Uterus (tissue), 3 donors: ENCODE measurements at regions not wholly inside any gene's neighbourhood (a gene's known extent, or its start where the extent isn't known, plus 50 kb on each side); places are given as distances from the start of the nearest gene placed in this dataset.

Source experiments
- DNase-seq, 2 donors: peaks; one replicate each; pipeline ENCODE4 v3.0.0-alpha.2; 2019 to 2020
- H3K27ac ChIP-seq, 2 donors: fragments of 200-600 bp; sonication (generic); 1 replicate in 1 of 2; 2 replicates in 1 of 2; pipeline ENCODE4 v1.5.1; 2016 to 2018
- H3K27me3 ChIP-seq, 2 donors: fragments of 200-600 bp; sonication (generic); one replicate each; pipeline ENCODE4 v1.5.1; 2018 to 2019; ENCODE audit warnings: control low read depth in 1 of 2
- H3K36me3 ChIP-seq, 2 donors: fragments of 200-600 bp; sonication (generic); one replicate each; pipeline ENCODE4 v1.5.1; 2019; ENCODE audit warnings: control low read depth in 1 of 2
- H3K4me1 ChIP-seq, 2 donors: fragments of 200-600 bp; sonication (generic); one replicate each; pipeline ENCODE4 v1.5.1; 2018 to 2019; ENCODE audit warnings: control low read depth in 1 of 2
- H3K4me3 ChIP-seq, 2 donors: fragments of 200-600 bp; sonication (generic); 1 replicate in 1 of 2; 2 replicates in 1 of 2; pipeline ENCODE4 v1.5.1; 2018 to 2019; ENCODE audit warnings: mild to moderate bottlenecking in 1 of 2
- H3K9me3 ChIP-seq, 2 donors: fragments of 200-600 bp; sonication (generic); one replicate each; pipeline ENCODE4 v1.5.1; 2019; ENCODE audit warnings: control low read depth in 1 of 2
- POLR2A ChIP-seq, 2 donors: fragments of 450-650 bp; IDR thresholded peaks; one replicate each; pipeline ENCODE4 v1.6.1; 2016; ENCODE audit warnings: antibody characterized with exemption in 2 of 2, mild to moderate bottlenecking in 1 of 2, moderate library complexity in 1 of 2
- intact Hi-C: fragments of 100-400 bp; cut with DNase I; formaldehyde crosslinking; loops from one replicate; pipeline ENCODE4 v1.15.1; 2023; ENCODE audit warnings: low total_unique reads
- TF ChIP-seq, protein P1 (sequence below), 4 experiments: fragments of 200-600 bp in 2 of 4; fragments of 450-650 bp in 2 of 4; sonication (generic) in 2 of 4; IDR thresholded peaks; one replicate each; pipeline ENCODE4 v1.5.1; 2016 to 2019; ENCODE audit warnings: antibody characterized with exemption in 4 of 4, mild to moderate bottlenecking in 2 of 4, moderate library complexity in 1 of 4
- donor health status: DM: yes; HTN: yes; CAD: no.

DNA sequence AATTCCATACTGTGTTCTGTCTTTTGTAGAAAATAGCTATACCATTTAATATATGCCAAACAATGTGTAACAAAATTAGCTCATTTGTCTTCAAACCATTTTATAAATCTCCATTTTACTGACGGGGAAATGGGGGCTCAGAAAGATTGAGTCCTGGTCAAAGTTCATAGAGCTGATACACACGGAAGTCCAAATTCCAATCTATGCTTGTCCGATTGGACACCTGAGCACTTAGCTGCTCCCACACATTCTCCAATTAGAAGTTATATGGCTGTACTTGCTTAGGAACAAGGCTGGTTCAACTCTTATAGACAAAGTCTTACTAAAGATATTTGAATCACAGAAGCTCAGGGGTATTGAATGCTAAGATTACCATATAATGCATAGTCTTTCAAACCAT is 185.2 kb downstream of the ANKRD50 start:
- Histone ChIP-seq H3K9me3 (no peaks in the 10 kb centered on the region), H3K36me3 (no peaks in the 10 kb centered on the region), H3K4me1 (no peaks in the 10 kb centered on the region), H3K27ac (no peak overlapping the region), H3K4me3 (no peak overlapping the region), H3K27me3 (no peaks in the 10 kb centered on the region)
- intact Hi-C loops = no loop called here
- TF ChIP-seq POLR2A (IDR thresholded peaks at IDR 0.05) = no peak
- TF ChIP-seq, protein P1, sequence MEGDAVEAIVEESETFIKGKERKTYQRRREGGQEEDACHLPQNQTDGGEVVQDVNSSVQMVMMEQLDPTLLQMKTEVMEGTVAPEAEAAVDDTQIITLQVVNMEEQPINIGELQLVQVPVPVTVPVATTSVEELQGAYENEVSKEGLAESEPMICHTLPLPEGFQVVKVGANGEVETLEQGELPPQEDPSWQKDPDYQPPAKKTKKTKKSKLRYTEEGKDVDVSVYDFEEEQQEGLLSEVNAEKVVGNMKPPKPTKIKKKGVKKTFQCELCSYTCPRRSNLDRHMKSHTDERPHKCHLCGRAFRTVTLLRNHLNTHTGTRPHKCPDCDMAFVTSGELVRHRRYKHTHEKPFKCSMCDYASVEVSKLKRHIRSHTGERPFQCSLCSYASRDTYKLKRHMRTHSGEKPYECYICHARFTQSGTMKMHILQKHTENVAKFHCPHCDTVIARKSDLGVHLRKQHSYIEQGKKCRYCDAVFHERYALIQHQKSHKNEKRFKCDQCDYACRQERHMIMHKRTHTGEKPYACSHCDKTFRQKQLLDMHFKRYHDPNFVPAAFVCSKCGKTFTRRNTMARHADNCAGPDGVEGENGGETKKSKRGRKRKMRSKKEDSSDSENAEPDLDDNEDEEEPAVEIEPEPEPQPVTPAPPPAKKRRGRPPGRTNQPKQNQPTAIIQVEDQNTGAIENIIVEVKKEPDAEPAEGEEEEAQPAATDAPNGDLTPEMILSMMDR (IDR thresholded peaks at IDR 0.05) = no peak
- no peak for DNase-seq

DNA sequence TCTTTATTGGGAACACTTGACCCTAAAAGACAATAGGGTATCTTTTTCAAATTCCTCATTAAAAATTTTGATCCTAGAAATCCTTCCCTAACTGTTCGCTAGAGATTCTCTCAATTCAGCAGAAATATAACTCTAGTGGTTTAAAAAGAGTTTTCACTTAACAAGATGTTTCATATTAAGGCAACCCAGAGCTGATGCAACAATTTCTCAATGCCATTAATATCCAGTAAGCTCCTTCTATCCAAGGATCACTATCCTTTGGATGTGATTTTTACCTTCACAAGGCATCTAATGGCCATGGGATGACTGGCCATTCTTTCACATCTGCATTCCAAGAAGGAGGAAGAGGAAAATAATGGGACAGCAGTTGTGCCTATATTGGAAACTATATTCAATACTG is 183.4 kb downstream of the ANKRD50 start:
- no peak overlapping the region for H3K27ac ChIP-seq
- no peak for DNase-seq
- TF ChIP-seq, protein P1 (IDR thresholded peaks at IDR 0.05) = no peak
- TF ChIP-seq POLR2A (IDR thresholded peaks at IDR 0.05) = no peak
- no peak overlapping the region for H3K4me3 ChIP-seq
- no peaks in the 10 kb centered on the region for H3K9me3 ChIP-seq
- no peaks in the 10 kb centered on the region for H3K36me3 ChIP-seq
- intact Hi-C loops = no loop called here
- no peaks in the 10 kb centered on the region for H3K4me1 ChIP-seq
- no peaks in the 10 kb centered on the region for H3K27me3 ChIP-seq

DNA sequence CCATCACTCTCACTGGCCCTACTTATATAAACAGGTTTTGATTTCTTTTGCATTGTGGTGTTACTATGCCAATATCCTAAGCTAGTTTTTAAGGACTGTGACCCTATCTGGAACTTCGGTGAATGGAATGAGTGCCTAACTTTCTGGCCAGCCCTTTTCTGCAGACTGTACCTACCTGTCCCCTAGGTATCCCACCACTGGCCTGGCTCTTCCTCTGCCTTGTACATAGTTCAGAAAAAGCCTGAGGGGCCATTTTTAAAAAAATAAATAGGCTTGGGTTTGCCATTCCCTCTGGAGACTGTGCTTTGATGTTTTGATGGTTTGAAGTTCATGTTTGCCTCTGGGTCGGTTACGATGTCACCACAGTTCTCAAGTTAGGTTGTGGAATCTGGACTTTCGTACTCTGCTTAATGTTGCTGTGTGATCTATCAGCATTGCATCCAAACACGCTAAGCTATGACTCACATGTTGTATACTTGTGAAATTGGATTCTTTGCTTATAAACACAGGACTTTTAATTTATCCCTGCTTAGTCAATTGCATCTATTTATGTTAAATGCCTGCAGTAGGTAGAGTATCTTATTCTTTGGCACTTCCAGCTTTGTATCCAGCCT is 182.0 kb downstream of the ANKRD50 start:
- H3K4me1 ChIP-seq = no peaks in the 10 kb centered on the region
- DNase-seq = no peak
- H3K4me3 ChIP-seq = no peak overlapping the region
- no peaks in the 10 kb centered on the region for H3K36me3 ChIP-seq
- TF ChIP-seq, protein P1 (IDR thresholded peaks at IDR 0.05) = no peak
- TF ChIP-seq POLR2A (IDR thresholded peaks at IDR 0.05) = no peak
- H3K27ac ChIP-seq = no peak overlapping the region
- intact Hi-C loops = no loop called here
- H3K27me3 ChIP-seq = no peaks in the 10 kb centered on the region
- H3K9me3 ChIP-seq = no peaks in the 10 kb centered on the region

DNA sequence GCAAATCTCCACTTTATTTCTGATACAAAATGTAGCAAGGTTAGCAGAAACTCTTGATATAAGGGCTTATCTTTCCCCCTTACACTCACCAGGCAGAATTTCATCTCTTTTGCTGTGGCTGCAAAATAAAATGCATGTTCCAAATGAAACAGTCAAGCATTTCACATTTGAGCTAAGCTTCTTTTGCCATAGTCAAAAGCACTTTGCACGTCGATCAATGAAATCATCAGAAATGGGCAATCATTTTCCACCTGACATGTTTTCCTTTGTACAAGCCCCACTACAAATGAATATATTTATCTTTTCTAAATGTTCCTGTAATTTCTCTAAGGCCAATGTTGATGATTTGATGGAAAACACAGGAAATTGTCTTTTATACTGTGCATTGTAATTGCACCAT is 178.4 kb downstream of the ANKRD50 start:
- TF ChIP-seq, protein P1 (IDR thresholded peaks at IDR 0.05) = no peak
- TF ChIP-seq POLR2A (IDR thresholded peaks at IDR 0.05) = no peak
- no peak overlapping the region for H3K27ac ChIP-seq
- no peaks in the 10 kb centered on the region for H3K27me3 ChIP-seq
- DNase-seq = no peak
- no peaks in the 10 kb centered on the region for H3K4me1 ChIP-seq
- H3K36me3 ChIP-seq = no peaks in the 10 kb centered on the region
- intact Hi-C loops = no loop called here
- H3K9me3 ChIP-seq = no peaks in the 10 kb centered on the region
- H3K4me3 ChIP-seq = no peak overlapping the region

DNA sequence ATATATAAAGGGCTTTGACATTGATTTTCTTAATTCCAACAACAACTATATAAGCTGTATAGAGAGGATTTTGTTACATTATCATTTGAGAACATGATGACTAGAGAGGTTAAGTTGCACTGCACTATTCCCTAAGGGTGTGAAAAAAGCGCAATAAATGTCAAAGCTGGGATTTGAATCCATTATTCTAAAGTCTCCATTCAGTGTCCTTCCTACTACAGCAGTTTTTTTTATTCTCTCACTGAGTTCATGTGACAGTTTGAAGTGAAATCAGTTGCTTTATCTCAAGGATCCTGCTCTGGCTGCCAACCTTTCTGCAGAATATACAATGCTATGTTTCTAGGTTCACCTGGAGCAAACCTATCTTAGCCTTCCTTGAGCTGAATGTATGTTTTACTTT is 177.5 kb downstream of the ANKRD50 start:
- TF ChIP-seq, protein P1 (IDR thresholded peaks at IDR 0.05) = no peak
- TF ChIP-seq POLR2A (IDR thresholded peaks at IDR 0.05) = no peak

More for the DNA sequence above, 177.5 kb downstream of the ANKRD50 start:
- no peaks in the 10 kb centered on the region for H3K9me3 ChIP-seq
- H3K4me1 ChIP-seq = no peaks in the 10 kb centered on the region
- H3K27me3 ChIP-seq = no peaks in the 10 kb centered on the region
- intact Hi-C loops = no loop called here
- DNase-seq = no peak
- H3K36me3 ChIP-seq = no peaks in the 10 kb centered on the region
- H3K27ac ChIP-seq = no peak overlapping the region
- H3K4me3 ChIP-seq = no peak overlapping the region
